Testis (tissue), 2 donors: ENCODE measurements at regions not wholly inside any gene's neighbourhood (a gene's known extent, or its start where the extent isn't known, plus 50 kb on each side); places are given as distances from the start of the nearest gene placed in this dataset.

Experiments
- DNase-seq: peaks from one replicate; pipeline ENCODE4 v3.0.0-alpha.2; 2019
- H3K27ac ChIP-seq, 2 donors: fragments of 200-600 bp; sonication (generic); one replicate each; pipeline ENCODE4 v1.5.1; 2019
- H3K27me3 ChIP-seq: fragments of 200-600 bp; sonication (generic); one replicate; pipeline ENCODE4 v1.5.1; 2019
- H3K36me3 ChIP-seq: fragments of 200-600 bp; sonication (generic); one replicate; pipeline ENCODE4 v1.5.1; 2017; ENCODE audit warnings: low read depth; ENCODE audit errors: missing control alignments
- H3K4me1 ChIP-seq: fragments of 200-600 bp; sonication (generic); one replicate; pipeline ENCODE4 v1.5.1; 2019
- H3K4me3 ChIP-seq, 2 donors: fragments of 200-600 bp; sonication (generic); one replicate each; pipeline ENCODE4 v1.5.1; 2017 to 2019
- H3K9me3 ChIP-seq: fragments of 200-600 bp; sonication (generic); one replicate; pipeline ENCODE4 v1.5.1; 2017
- POLR2A ChIP-seq: fragments of 450-650 bp; IDR thresholded peaks from one replicate; pipeline ENCODE4 v1.6.1; 2017; ENCODE audit warnings: antibody characterized with exemption, mild to moderate bottlenecking, moderate library complexity
- WGBS, 2 donors: methylation state at CpG; one replicate each; pipeline ENCODE4 v1.1.5; 2018; 5-methylcytosine and 5-hydroxymethylcytosine counted together
- intact Hi-C: fragments of 100-400 bp; cut with DNase I; formaldehyde crosslinking; loops from one replicate; pipeline ENCODE4 v1.15.1; 2023; ENCODE audit warnings: low total_unique reads
- TF ChIP-seq, protein P1 (sequence below), 3 experiments: fragments of 450-650 bp in 2 of 3; fragments of 200-600 bp in 1 of 3; sonication (generic) in 1 of 3; IDR thresholded peaks; one replicate each; pipeline ENCODE4 v1.5.1; 2016 to 2019; ENCODE audit warnings: antibody characterized with exemption in 3 of 3, mild to moderate bottlenecking in 2 of 3, moderate library complexity in 1 of 3

DNA sequence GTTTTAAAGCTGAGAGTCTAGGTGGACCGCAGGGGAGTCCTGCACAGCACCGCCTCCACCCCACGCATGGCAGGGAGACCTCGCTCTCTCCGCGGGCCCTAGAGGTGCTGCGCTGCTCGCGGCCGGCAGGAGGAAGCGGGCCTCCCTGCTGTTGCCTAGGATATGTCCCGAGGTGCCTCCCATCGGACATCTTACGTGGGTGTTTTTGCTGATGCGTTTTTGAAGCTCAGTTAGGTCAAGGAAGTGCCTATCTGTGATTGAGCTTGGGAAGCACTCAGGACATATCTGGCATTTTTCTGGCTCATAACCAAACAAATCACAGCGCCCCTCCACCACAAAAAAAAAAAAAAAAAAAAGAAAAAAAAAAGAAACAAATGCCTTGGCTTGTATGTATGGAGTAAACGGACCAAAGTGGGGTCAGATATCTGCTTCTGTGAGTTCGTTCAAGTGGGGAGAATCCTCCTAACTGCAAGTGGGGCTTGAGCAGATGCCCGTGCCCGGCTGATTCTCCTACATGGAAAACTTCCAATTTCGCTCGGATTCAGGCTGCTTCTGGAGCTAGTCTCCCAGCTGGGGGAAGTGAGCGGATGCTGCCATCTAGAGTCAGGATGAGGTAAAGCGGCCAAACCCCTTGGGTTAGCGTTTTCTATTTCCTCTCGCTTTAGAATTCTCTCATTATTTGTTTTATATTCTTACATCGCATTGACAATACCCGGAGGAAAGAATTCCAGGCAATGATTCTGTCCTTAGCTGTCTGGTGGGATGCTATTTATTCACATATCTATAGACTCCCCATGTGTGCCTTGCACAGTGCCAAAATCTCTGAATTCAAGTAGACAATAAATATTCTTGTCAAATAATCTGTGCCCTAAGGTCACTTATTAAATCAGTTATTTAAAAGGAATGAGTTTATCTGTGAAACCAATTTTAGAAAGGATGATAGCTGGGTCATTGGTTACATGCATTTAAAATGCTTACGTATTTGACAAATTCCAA is 95.3 kb downstream of the CD8B2 start:
- Histone ChIP-seq H3K27ac (no peak overlapping the region), H3K9me3 (no peaks in the 10 kb centered on the region), H3K4me3 (peak overlapping the region in 1 of 2 donors; percentile 30), H3K4me1 (peaks cover 7% of the 10 kb centered on the region), H3K27me3 (no peaks in the 10 kb centered on the region), H3K36me3 (no peaks in the 10 kb centered on the region)
- TF ChIP-seq, protein P1, sequence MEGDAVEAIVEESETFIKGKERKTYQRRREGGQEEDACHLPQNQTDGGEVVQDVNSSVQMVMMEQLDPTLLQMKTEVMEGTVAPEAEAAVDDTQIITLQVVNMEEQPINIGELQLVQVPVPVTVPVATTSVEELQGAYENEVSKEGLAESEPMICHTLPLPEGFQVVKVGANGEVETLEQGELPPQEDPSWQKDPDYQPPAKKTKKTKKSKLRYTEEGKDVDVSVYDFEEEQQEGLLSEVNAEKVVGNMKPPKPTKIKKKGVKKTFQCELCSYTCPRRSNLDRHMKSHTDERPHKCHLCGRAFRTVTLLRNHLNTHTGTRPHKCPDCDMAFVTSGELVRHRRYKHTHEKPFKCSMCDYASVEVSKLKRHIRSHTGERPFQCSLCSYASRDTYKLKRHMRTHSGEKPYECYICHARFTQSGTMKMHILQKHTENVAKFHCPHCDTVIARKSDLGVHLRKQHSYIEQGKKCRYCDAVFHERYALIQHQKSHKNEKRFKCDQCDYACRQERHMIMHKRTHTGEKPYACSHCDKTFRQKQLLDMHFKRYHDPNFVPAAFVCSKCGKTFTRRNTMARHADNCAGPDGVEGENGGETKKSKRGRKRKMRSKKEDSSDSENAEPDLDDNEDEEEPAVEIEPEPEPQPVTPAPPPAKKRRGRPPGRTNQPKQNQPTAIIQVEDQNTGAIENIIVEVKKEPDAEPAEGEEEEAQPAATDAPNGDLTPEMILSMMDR (IDR thresholded peaks at IDR 0.05): peak; percentile 53 to 85 (median 84)
- no peak for TF ChIP-seq POLR2A
- 3 to 4% methylated on average over 23 to 29 of the region's 29 CpGs for WGBS, 2 donors
- intact Hi-C loops: no loop called here
- DNase-seq: peak; percentile 86

DNA sequence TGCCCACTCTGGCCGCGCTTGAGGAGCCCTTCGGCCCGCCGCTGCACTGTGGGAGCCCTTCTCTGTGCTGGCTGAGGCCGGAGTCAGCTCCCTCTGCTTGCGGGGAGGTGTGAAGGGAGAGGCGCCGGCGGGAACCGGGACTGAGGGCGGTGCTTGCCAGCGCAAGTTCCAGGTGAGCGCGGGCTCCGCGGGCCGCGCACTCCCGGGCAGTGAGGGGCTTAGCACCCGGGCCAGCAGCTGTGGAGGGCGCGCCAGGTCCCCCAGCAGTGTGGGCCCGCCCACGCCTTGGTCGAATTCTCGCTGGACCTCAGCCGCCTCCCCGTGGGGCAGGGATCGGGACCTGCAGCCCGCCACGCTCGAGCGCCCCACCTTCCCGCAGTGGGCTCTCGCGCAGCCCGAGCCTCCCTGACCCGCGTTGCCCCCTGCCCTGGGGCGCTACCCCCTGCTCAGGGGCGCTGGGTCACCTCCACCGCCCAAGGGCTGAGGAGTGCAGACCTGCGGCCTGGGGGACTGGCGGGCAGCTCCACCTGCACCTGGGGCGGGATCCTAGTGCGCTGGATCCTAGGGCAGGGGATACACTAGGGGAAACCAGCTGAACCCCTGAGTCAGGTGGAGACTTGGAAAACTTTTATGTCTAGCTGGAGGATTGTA is 97.3 kb downstream of the CD8B2 start:
- Histone ChIP-seq H3K4me1 (peaks cover 5% of the 10 kb centered on the region), H3K27me3 (no peaks in the 10 kb centered on the region), H3K4me3 (peak overlapping the region; percentile 5 to 40), H3K27ac (no peak overlapping the region), H3K9me3 (no peaks in the 10 kb centered on the region), H3K36me3 (no peaks in the 10 kb centered on the region)
- WGBS, 2 donors: 42 to 52% methylated on average over 20 to 37 of the region's 47 CpGs
- no peak for DNase-seq
- TF ChIP-seq, protein P1 (IDR thresholded peaks at IDR 0.05): no peak
- no peak for TF ChIP-seq POLR2A
- intact Hi-C loops: no loop called here

GRCh38 chr2:106596844-106597243 is 109.7 kb downstream of the CD8B2 start:
- H3K4me1 ChIP-seq: no peaks in the 10 kb centered on the region
- no peaks in the 10 kb centered on the region for H3K27me3 ChIP-seq
- H3K4me3 ChIP-seq: no peak overlapping the region
- H3K9me3 ChIP-seq: no peaks in the 10 kb centered on the region
- no peak overlapping the region for H3K27ac ChIP-seq
- no peaks in the 10 kb centered on the region for H3K36me3 ChIP-seq
- intact Hi-C loops: no loop called here
- no peak for TF ChIP-seq POLR2A
- TF ChIP-seq, protein P1 (IDR thresholded peaks at IDR 0.05): peak in 2 of 3 experiments; percentile 16 to 55
- DNase-seq: no peak
- WGBS, 2 donors: 56 to 58% methylated on average over 4 of the region's 4 CpGs

DNA sequence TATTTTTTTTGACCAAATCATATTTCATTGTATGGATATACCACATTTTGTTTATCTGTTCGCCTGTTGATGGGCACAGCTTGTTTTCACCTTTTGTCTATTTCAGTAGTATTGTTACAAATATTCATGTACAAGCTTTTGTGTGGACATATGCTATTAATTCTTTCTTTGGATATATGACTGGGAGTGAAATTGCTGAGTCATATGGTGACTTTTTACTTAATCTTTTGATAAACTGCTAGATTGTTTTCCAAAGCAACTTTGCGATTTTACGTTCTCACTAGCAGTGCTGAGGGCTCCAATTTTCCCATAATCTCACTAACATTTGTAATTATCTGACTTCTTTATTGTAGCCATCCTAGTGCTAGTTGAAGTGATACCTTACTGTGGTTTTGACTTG is 112.4 kb downstream of the CD8B2 start:
- no peak overlapping the region for H3K27ac ChIP-seq
- H3K36me3 ChIP-seq: no peaks in the 10 kb centered on the region
- TF ChIP-seq, protein P1 (IDR thresholded peaks at IDR 0.05): no peak
- no peak for TF ChIP-seq POLR2A
- no peaks in the 10 kb centered on the region for H3K27me3 ChIP-seq
- no peak for DNase-seq
- no peak overlapping the region for H3K4me3 ChIP-seq
- no peaks in the 10 kb centered on the region for H3K9me3 ChIP-seq
- H3K4me1 ChIP-seq: no peaks in the 10 kb centered on the region
- 77 to 82% methylated on average over 3 of the region's 3 CpGs for WGBS, 2 donors
- intact Hi-C loops: no loop called here
